ENCODE measurements at regions not wholly inside any gene's neighbourhood (a gene's known extent, or its start where the extent isn't known, plus 50 kb on each side); places are given as distances from the start of the nearest gene placed in this dataset.

- TF ChIP-seq, protein P1, sequence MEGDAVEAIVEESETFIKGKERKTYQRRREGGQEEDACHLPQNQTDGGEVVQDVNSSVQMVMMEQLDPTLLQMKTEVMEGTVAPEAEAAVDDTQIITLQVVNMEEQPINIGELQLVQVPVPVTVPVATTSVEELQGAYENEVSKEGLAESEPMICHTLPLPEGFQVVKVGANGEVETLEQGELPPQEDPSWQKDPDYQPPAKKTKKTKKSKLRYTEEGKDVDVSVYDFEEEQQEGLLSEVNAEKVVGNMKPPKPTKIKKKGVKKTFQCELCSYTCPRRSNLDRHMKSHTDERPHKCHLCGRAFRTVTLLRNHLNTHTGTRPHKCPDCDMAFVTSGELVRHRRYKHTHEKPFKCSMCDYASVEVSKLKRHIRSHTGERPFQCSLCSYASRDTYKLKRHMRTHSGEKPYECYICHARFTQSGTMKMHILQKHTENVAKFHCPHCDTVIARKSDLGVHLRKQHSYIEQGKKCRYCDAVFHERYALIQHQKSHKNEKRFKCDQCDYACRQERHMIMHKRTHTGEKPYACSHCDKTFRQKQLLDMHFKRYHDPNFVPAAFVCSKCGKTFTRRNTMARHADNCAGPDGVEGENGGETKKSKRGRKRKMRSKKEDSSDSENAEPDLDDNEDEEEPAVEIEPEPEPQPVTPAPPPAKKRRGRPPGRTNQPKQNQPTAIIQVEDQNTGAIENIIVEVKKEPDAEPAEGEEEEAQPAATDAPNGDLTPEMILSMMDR (IDR thresholded peaks at IDR 0.05; ENCODE audit: insufficient read depth, low read depth, low read length), result no peak
- H3K4me3 ChIP-seq (ENCODE audit: low read depth, low read length), result no peak overlapping the region
- no peak for DNase-seq (ENCODE audit: low read depth)
Observed at GRCh38 chr7:62361-63116, 129.8 kb upstream of the FAM20C start.

DNA sequence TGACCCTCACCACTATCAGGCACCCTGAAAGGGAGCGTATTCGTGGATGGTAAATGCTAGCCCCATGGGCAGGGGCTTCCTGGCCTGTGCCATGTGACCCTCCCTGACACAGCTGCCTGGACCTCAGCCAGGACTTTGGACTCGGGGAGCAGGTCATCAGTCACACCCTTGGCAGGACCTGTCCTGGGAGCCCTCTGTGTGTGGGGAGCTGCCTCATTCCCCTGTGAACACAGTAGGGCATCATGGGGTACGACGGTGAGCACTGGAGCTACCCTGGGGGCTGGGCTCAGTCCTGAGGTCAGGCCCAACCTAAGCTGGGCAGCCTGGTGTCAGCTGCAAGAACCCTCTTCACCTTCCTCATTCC, 129.3 kb upstream of the FAM20C start:
- DNase-seq (ENCODE audit: low read depth), result no peak
- no peak overlapping the region for H3K4me3 ChIP-seq (ENCODE audit: low read depth, low read length)
- TF ChIP-seq, protein P1 (IDR thresholded peaks at IDR 0.05; ENCODE audit: insufficient read depth, low read depth, low read length), result no peak

DNA sequence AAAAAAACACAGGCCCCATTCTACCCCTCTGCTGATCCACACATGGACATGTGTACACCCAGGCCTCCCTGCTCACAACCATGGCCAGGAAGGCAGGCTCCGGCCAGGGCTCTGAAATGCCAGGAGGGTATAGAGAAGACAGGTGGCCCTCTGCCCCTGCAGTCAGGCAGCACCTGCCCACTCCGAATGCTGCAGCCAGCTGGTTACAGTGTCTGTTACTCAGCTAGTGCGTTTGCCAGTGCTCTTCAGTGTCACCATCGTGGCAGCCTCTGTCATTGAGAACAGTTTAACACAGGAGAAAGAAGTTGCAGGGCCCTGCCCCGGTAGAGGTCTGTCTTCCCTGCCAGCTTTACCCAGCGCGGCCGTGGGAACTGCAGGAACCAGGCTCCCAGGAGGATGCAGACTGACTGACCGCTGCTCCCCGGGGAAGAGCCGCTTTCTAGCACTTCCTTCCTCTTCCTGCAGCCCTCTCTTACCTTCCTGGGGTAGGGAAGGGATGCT, 128.8 kb upstream of the FAM20C start:
- DNase-seq (ENCODE audit: low read depth), result no peak
- TF ChIP-seq, protein P1 (IDR thresholded peaks at IDR 0.05; ENCODE audit: insufficient read depth, low read depth, low read length), result no peak
- H3K4me3 ChIP-seq (ENCODE audit: low read depth, low read length), result no peak overlapping the region

DNA sequence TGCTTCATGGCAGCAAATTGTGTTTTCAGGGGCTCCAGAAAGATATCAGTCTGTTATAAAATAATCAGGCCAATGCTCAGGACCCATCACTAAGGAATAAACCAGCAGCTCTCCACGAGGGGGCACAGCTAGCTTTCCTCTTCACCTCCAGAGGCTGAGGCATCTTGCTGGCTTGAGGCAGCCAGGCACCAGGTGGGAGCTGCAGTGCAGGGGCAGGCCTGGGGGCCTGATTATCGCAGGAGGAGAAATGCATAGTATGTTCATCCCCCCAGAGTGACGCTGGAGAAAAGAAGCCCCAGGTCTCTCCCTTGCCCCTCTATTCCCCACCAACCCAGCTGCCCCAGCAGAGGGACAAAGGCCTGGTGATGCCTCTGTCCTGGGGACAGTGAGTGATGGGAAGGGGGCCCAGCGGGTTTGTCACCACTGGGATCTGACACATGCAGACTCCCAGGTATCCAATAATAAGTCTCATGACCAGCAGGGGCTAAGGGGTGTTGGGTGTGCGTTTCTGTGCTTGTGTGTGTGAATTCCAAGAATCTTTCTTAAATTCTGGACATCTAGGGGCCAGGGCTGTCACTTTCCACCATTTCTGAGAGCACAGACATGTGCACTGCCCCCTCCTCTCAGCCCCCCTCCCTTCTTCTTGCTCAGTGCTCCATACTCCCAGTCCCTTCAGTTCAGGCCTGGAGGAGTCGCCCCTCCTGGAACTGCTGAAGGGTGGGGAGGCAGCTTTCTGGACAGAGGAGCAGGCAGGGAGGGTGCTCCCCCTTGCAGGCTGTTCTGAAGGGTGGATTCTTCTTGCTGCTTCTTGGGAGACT, 128.1 kb upstream of the FAM20C start:
- peak; percentile 68 for DNase-seq (ENCODE audit: low read depth)
- TF ChIP-seq, protein P1 (IDR thresholded peaks at IDR 0.05; ENCODE audit: insufficient read depth, low read depth, low read length), result peak; percentile 73
- H3K4me3 ChIP-seq (ENCODE audit: low read depth, low read length), result no peak overlapping the region

GRCh38 chr7:64916-65341, 127.4 kb upstream of the FAM20C start:
- DNase-seq (ENCODE audit: low read depth), result no peak
- H3K4me3 ChIP-seq (ENCODE audit: low read depth, low read length), result no peak overlapping the region
- TF ChIP-seq, protein P1 (IDR thresholded peaks at IDR 0.05; ENCODE audit: insufficient read depth, low read depth, low read length), result no peak

DNA sequence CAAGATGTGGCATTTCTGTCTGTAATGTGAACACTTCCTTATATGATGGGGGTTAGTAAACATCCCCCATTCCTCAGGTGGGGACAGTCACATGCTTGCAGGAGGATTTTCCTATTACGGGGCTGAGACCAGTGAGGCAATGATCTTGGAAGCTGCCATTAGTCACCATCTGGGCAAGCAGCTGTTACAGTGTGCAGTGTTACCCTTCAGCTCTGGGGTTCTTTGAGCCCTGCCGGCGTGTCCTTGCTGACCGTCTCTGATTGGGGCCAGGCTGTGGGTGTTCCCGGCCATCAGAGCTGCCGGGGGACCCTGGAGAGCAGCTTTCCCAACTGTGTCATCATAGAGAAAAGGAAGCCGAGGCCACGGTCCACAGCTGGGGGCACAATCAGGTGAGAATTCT, 126.8 kb upstream of the FAM20C start:
- TF ChIP-seq, protein P1 (IDR thresholded peaks at IDR 0.05; ENCODE audit: insufficient read depth, low read depth, low read length), result no peak
- H3K4me3 ChIP-seq (ENCODE audit: low read depth, low read length), result no peak overlapping the region
- peak; percentile 44 for DNase-seq (ENCODE audit: low read depth)

All from fibroblast of villous mesenchyme (primary cell).